Ishikawa (cell line): ENCODE measurements at regions not wholly inside any gene's neighbourhood (a gene's known extent, or its start where the extent isn't known, plus 50 kb on each side); places are given as distances from the start of the nearest gene placed in this dataset.

Experiments
- CREB1 ChIP-seq: IDR thresholded peaks from 2 replicates; pipeline ENCODE4 v1.6.1; 2012; ENCODE audit warnings: low read depth
- EP300 ChIP-seq: IDR thresholded peaks from 2 replicates; pipeline ENCODE4 v1.6.1; 2012; ENCODE audit warnings: borderline replicate concordance
- NFIC ChIP-seq: IDR thresholded peaks from 2 replicates; pipeline ENCODE4 v1.6.1; 2012
- RAD21 ChIP-seq: IDR thresholded peaks from 2 replicates; pipeline ENCODE4 v1.6.1; 2012; ENCODE audit warnings: low read depth
- TAF1 ChIP-seq: IDR thresholded peaks from 2 replicates; pipeline ENCODE4 v1.6.1; 2012; ENCODE audit warnings: low read depth, mild to moderate bottlenecking
- TCF12 ChIP-seq: IDR thresholded peaks from 2 replicates; pipeline ENCODE4 v1.6.1; 2012; ENCODE audit warnings: low read depth
- TF ChIP-seq, protein P1 (sequence below): IDR thresholded peaks from 2 replicates; pipeline ENCODE4 v1.6.1; 2012; ENCODE audit warnings: low read depth, mild to moderate bottlenecking
- TF ChIP-seq, protein P2 (sequence below): IDR thresholded peaks from 2 replicates; pipeline ENCODE4 v1.6.1; 2012
- TF ChIP-seq, protein P3 (sequence below): IDR thresholded peaks from 2 replicates; pipeline ENCODE4 v1.6.1; 2012

DNA sequence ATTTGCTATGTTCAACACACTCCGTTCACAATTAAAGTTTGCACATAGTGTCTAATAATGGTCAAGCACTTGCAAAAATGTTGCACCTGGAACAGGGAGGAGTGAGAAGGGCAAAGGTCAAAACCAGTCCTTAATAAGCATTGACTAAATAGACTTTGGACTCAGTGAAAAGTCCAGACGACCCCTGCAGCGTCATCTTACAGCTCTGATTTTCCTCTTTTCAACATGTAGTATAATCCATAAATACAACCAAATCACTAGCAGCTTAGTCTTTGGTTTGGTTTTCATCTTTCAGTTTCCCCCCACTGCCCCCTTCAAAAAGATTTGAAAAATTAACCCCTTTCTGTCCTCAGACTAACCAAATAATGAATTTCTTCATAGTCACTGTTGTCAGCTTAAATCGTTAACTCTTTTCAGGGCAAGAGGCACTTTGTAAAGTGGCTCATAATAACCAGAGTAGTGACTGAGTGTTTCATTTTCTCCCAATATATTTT, 290.3 kb downstream of the PTPRC start:
- TF ChIP-seq TCF12 (no peak), NFIC (no peak), TAF1 (no peak), RAD21 (no peak), EP300 (no peak), CREB1 (no peak)
- TF ChIP-seq, protein P1, sequence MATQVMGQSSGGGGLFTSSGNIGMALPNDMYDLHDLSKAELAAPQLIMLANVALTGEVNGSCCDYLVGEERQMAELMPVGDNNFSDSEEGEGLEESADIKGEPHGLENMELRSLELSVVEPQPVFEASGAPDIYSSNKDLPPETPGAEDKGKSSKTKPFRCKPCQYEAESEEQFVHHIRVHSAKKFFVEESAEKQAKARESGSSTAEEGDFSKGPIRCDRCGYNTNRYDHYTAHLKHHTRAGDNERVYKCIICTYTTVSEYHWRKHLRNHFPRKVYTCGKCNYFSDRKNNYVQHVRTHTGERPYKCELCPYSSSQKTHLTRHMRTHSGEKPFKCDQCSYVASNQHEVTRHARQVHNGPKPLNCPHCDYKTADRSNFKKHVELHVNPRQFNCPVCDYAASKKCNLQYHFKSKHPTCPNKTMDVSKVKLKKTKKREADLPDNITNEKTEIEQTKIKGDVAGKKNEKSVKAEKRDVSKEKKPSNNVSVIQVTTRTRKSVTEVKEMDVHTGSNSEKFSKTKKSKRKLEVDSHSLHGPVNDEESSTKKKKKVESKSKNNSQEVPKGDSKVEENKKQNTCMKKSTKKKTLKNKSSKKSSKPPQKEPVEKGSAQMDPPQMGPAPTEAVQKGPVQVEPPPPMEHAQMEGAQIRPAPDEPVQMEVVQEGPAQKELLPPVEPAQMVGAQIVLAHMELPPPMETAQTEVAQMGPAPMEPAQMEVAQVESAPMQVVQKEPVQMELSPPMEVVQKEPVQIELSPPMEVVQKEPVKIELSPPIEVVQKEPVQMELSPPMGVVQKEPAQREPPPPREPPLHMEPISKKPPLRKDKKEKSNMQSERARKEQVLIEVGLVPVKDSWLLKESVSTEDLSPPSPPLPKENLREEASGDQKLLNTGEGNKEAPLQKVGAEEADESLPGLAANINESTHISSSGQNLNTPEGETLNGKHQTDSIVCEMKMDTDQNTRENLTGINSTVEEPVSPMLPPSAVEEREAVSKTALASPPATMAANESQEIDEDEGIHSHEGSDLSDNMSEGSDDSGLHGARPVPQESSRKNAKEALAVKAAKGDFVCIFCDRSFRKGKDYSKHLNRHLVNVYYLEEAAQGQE, result no peak
- TF ChIP-seq, protein P2, sequence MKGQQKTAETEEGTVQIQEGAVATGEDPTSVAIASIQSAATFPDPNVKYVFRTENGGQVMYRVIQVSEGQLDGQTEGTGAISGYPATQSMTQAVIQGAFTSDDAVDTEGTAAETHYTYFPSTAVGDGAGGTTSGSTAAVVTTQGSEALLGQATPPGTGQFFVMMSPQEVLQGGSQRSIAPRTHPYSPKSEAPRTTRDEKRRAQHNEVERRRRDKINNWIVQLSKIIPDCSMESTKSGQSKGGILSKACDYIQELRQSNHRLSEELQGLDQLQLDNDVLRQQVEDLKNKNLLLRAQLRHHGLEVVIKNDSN, result no peak
- TF ChIP-seq, protein P3, sequence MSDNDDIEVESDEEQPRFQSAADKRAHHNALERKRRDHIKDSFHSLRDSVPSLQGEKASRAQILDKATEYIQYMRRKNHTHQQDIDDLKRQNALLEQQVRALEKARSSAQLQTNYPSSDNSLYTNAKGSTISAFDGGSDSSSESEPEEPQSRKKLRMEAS, result no peak
